GM23248 (cell line): ENCODE measurements at regions not wholly inside any gene's neighbourhood (a gene's known extent, or its start where the extent isn't known, plus 50 kb on each side); places are given as distances from the start of the nearest gene placed in this dataset.

Experiments used
- DNase-seq: peaks from one replicate; pipeline ENCODE4 v3.0.0-alpha.2; 2015
- H2AFZ ChIP-seq: fragments of 200-600 bp; sonication (generic); 2 replicates; pipeline ENCODE4 v1.6.1; 2016; ENCODE audit warnings: antibody characterized with exemption
- H3F3A ChIP-seq: fragments of 200-600 bp; sonication (generic); 2 replicates; pipeline ENCODE4 v1.6.1; 2016; ENCODE audit warnings: mild to moderate bottlenecking, antibody characterized with exemption, mixed run types; ENCODE audit not compliant: insufficient read depth
- H3K27ac ChIP-seq: fragments of 200-600 bp; sonication (generic); 2 replicates; pipeline ENCODE4 v1.5.1; 2016; ENCODE audit warnings: mild to moderate bottlenecking
- H3K27me3 ChIP-seq: fragments of 200-600 bp; sonication (generic); replicated peaks from 2 replicates; pipeline ENCODE4 v1.6.1; 2016; ENCODE audit warnings: mild to moderate bottlenecking; ENCODE audit not compliant: insufficient read depth
- H3K36me3 ChIP-seq: fragments of 200-600 bp; sonication (generic); 2 replicates; pipeline ENCODE4 v1.6.1; 2016; ENCODE audit warnings: low read depth, mild to moderate bottlenecking
- H3K4me1 ChIP-seq: fragments of 200-600 bp; sonication (generic); 2 replicates; pipeline ENCODE4 v1.6.1; 2016; ENCODE audit warnings: mild to moderate bottlenecking; ENCODE audit not compliant: insufficient read depth
- H3K4me2 ChIP-seq: fragments of 200-600 bp; sonication (generic); one replicate; pipeline ENCODE4 v1.6.1; 2016; ENCODE audit warnings: mild to moderate bottlenecking; ENCODE audit not compliant: unreplicated experiment
- H3K4me3 ChIP-seq: fragments of 200-600 bp; sonication (generic); 2 replicates; pipeline ENCODE4 v1.5.1; 2016; ENCODE audit warnings: mild to moderate bottlenecking
- H3K79me2 ChIP-seq: fragments of 200-600 bp; sonication (generic); 2 replicates; pipeline ENCODE4 v1.6.1; 2016; ENCODE audit warnings: mild to moderate bottlenecking; ENCODE audit not compliant: insufficient read depth
- H3K9ac ChIP-seq: fragments of 200-600 bp; sonication (generic); 2 replicates; pipeline ENCODE4 v1.6.1; 2016; ENCODE audit warnings: mild to moderate bottlenecking
- H3K9me2 ChIP-seq: fragments of 200-600 bp; sonication (generic); 2 replicates; pipeline ENCODE4 v1.6.1; 2016; ENCODE audit warnings: mixed run types, mild to moderate bottlenecking, moderate library complexity; ENCODE audit not compliant: insufficient read depth
- H3K9me3 ChIP-seq: fragments of 200-600 bp; sonication (generic); one replicate; pipeline ENCODE4 v1.6.1; 2017; ENCODE audit warnings: low read depth
- H4K20me1 ChIP-seq: fragments of 200-600 bp; sonication (generic); 2 replicates; pipeline ENCODE4 v1.6.0; 2016; ENCODE audit not compliant: insufficient read depth
- EZH2 ChIP-seq: fragments of 200-600 bp; sonication (generic); IDR thresholded peaks from 2 replicates; pipeline ENCODE4 v1.6.1; 2018; ENCODE audit warnings: antibody characterized with exemption, mild to moderate bottlenecking; ENCODE audit not compliant: insufficient read depth, poor library complexity, severe bottlenecking
- EZH2phosphoT487 ChIP-seq: fragments of 200-600 bp; sonication (generic); IDR thresholded peaks from 2 replicates; pipeline ENCODE4 v1.6.1; 2018; ENCODE audit warnings: antibody characterized with exemption, moderate library complexity, mild to moderate bottlenecking, low read depth; ENCODE audit not compliant: insufficient read depth
- WGBS, 2 experiments: methylation state at CpG; one replicate each; pipeline ENCODE4 v1.1.6; 2015 to 2017; ENCODE audit warnings: low lambda C conversion rate in 2 of 2, low coverage in 1 of 2; ENCODE audit errors: missing lambda C conversion rate in 2 of 2; 5-methylcytosine and 5-hydroxymethylcytosine counted together
- in situ Hi-C: fragments of 300-500 bp; cut with MboI; formaldehyde crosslinking; loops from 2 replicates; pipeline ENCODE4 v1.15.0; 2020

DNA sequence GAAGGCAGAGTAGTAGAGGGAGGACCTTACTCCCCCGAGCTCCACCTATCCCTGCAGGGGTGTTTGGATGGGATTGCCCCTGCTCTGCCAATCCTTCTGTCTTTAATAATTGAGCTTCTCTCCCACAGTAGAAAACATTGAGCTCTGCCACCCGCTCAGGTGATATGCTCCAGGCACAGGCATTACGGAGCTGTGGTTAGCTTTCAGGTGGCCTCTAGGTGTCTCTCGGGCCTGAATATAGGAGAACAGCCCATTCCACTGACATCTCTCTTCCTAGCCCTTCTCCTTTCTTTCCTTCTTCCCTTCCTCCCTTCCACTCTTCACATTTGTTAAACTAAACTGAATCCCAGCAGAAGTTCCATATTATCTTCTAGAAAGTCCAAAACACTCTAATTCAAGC, 203.4 kb downstream of the SYK start:
- Histone ChIP-seq H4K20me1 (no peaks in the 10 kb centered on the region), H3K9me3 (no peaks in the 10 kb centered on the region), H3K27ac (no peak overlapping the region), H3K4me3 (no peak overlapping the region), H3K79me2 (no peaks in the 10 kb centered on the region), H3K9ac (no peak overlapping the region), H3K9me2 (no peaks in the 10 kb centered on the region), H3K27me3 (no peaks in the 10 kb centered on the region), H2AFZ (no peak overlapping the region), H3F3A (peaks cover 10% of the 10 kb centered on the region; the same call in 1 of the 2 replicates), H3K4me1 (peaks cover 9% of the 10 kb centered on the region), H3K36me3 (no peaks in the 10 kb centered on the region), H3K4me2 (no peak overlapping the region)
- no peak for DNase-seq
- in situ Hi-C loops: no loop called here
- 83 to 85% methylated on average over 4 of the region's 4 CpGs for WGBS, 2 experiments
- TF ChIP-seq EZH2phosphoT487 (no peak), EZH2 (no peak)

DNA sequence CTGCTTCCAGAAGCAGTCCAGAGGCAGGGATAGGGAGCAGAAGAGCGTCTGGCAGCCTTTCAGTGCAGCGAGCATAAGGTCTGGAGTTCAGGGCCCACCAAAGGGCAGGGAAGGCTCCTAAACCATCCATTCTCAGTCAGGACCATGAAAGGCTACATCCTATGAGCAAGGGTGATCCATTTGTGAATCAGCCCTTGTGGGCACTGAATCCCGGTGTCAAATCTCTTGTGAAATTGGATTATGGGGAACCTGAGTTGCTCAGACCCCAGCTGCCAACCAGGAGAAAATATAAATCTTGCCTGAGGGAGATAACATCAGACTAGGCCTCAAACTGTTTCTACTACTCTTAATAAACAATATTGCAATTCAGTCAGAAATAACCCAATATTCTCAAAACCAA, 204.4 kb downstream of the SYK start:
- Histone ChIP-seq H3F3A (no peaks in the 10 kb centered on the region), H3K9me3 (no peaks in the 10 kb centered on the region), H3K4me3 (no peak overlapping the region), H3K4me2 (no peak overlapping the region), H3K79me2 (no peaks in the 10 kb centered on the region), H4K20me1 (no peaks in the 10 kb centered on the region), H3K4me1 (peaks cover 3% of the 10 kb centered on the region; the same call in 1 of the 2 replicates), H3K9me2 (no peaks in the 10 kb centered on the region), H2AFZ (no peak overlapping the region), H3K9ac (no peak overlapping the region), H3K27ac (no peak overlapping the region), H3K27me3 (no peaks in the 10 kb centered on the region), H3K36me3 (no peaks in the 10 kb centered on the region)
- no peak for DNase-seq
- 41 to 57% methylated on average over 3 of the region's 3 CpGs for WGBS, 2 experiments
- TF ChIP-seq EZH2phosphoT487 (no peak), EZH2 (no peak)
- in situ Hi-C loops: no loop called here

GRCh38 chr9:91008568-91008967, 206.9 kb downstream of the SYK start:
- H3K4me3 ChIP-seq: no peak overlapping the region
- 89 to 96% methylated on average over 3 of the region's 3 CpGs for WGBS, 2 experiments
- TF ChIP-seq EZH2phosphoT487 (no peak), EZH2 (no peak)
- H3K4me2 ChIP-seq: no peak overlapping the region
- in situ Hi-C loops: no loop called here
- H4K20me1 ChIP-seq: no peaks in the 10 kb centered on the region
- no peaks in the 10 kb centered on the region for H3K36me3 ChIP-seq
- H3K27me3 ChIP-seq: no peaks in the 10 kb centered on the region
- no peak overlapping the region for H3K27ac ChIP-seq
- no peaks in the 10 kb centered on the region for H3F3A ChIP-seq
- H3K4me1 ChIP-seq: no peaks in the 10 kb centered on the region
- no peak overlapping the region for H2AFZ ChIP-seq
- H3K79me2 ChIP-seq: no peaks in the 10 kb centered on the region
- H3K9me3 ChIP-seq: no peaks in the 10 kb centered on the region
- H3K9me2 ChIP-seq: no peaks in the 10 kb centered on the region
- DNase-seq: no peak
- H3K9ac ChIP-seq: no peak overlapping the region

DNA sequence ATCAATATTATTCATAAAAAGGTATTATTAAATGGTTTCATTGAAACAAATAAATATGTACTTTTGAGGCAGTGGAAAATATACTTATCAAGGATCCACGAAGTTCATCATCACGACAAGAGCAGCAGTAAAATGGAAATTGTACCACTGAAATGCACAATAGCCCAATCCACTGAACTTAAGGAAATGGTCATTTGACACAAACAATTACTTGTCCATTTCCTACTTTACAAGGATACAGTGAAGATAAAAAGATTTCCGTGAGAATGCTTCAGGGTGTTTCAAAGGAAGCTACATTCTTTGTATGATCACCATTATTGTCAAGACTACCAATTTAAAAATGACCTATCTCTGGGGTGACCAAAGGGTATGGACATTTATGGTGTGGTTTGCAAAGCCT, 210.3 kb downstream of the SYK start:
- Histone ChIP-seq H3K4me3 (no peak overlapping the region), H3K36me3 (no peaks in the 10 kb centered on the region), H3K27ac (no peak overlapping the region), H3K9me2 (no peaks in the 10 kb centered on the region), H3F3A (no peaks in the 10 kb centered on the region), H4K20me1 (no peaks in the 10 kb centered on the region), H3K79me2 (no peaks in the 10 kb centered on the region), H3K9ac (no peak overlapping the region), H3K27me3 (no peaks in the 10 kb centered on the region), H3K9me3 (no peaks in the 10 kb centered on the region), H3K4me1 (no peaks in the 10 kb centered on the region), H2AFZ (no peak overlapping the region), H3K4me2 (no peak overlapping the region)
- in situ Hi-C loops: no loop called here
- WGBS, 2 experiments: 54 to 58% methylated on average over 3 of the region's 3 CpGs
- DNase-seq: no peak
- TF ChIP-seq EZH2 (no peak), EZH2phosphoT487 (no peak)
